Right lobe of liver (tissue), 4 donors: ENCODE measurements at regions not wholly inside any gene's neighbourhood (a gene's known extent, or its start where the extent isn't known, plus 50 kb on each side); places are given as distances from the start of the nearest gene placed in this dataset.

Experiments used
- POLR2A ChIP-seq: fragments of 450-650 bp; IDR thresholded peaks from one replicate; pipeline ENCODE4 v1.6.1; 2017; ENCODE audit warnings: antibody characterized with exemption, mild to moderate bottlenecking
- TF ChIP-seq, protein P1 (sequence below), 4 donors: fragments of 200-600 bp in 3 of 4; fragments of 450-650 bp in 1 of 4; IDR thresholded peaks; one replicate each; pipeline versions ENCODE4 v1.5.1 to v1.8.0; 2016 to 2022; ENCODE audit warnings: antibody characterized with exemption in 4 of 4, mild to moderate bottlenecking in 2 of 4
- donor health status: DM: no; HTN: no; CAD: no.
- donor health status: DM: no; HTN: no; CAD: no.
- donor health status: DM: no; HTN: yes; CAD: no.

- no peak for TF ChIP-seq POLR2A
- TF ChIP-seq, protein P1, sequence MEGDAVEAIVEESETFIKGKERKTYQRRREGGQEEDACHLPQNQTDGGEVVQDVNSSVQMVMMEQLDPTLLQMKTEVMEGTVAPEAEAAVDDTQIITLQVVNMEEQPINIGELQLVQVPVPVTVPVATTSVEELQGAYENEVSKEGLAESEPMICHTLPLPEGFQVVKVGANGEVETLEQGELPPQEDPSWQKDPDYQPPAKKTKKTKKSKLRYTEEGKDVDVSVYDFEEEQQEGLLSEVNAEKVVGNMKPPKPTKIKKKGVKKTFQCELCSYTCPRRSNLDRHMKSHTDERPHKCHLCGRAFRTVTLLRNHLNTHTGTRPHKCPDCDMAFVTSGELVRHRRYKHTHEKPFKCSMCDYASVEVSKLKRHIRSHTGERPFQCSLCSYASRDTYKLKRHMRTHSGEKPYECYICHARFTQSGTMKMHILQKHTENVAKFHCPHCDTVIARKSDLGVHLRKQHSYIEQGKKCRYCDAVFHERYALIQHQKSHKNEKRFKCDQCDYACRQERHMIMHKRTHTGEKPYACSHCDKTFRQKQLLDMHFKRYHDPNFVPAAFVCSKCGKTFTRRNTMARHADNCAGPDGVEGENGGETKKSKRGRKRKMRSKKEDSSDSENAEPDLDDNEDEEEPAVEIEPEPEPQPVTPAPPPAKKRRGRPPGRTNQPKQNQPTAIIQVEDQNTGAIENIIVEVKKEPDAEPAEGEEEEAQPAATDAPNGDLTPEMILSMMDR (IDR thresholded peaks at IDR 0.05) = no peak
Observed at GRCh38 chr16:85380905-85381737, 232.0 kb upstream of the GSE1 start.
